Gastrocnemius medialis (tissue), 4 donors: ENCODE measurements at regions not wholly inside any gene's neighbourhood (a gene's known extent, or its start where the extent isn't known, plus 50 kb on each side); places are given as distances from the start of the nearest gene placed in this dataset.

Source experiments
- POLR2A ChIP-seq, 2 donors: fragments of 450-650 bp; IDR thresholded peaks; one replicate each; pipeline ENCODE4 v1.6.1; 2017; ENCODE audit warnings: antibody characterized with exemption in 2 of 2, mild to moderate bottlenecking in 2 of 2, moderate library complexity in 2 of 2
- TF ChIP-seq, protein P1 (sequence below), 5 experiments: fragments of 450-650 bp in 3 of 5; fragments of 200-600 bp in 2 of 5; sonication (generic) in 2 of 5; IDR thresholded peaks in 4 of 5; conservative IDR thresholded peaks in 1 of 5; 1 replicate in 4 of 5; 2 replicates in 1 of 5; pipeline ENCODE4 v1.5.1; 2016 to 2019; ENCODE audit warnings: antibody characterized with exemption in 5 of 5, mild to moderate bottlenecking in 3 of 5, moderate library complexity in 3 of 5

DNA sequence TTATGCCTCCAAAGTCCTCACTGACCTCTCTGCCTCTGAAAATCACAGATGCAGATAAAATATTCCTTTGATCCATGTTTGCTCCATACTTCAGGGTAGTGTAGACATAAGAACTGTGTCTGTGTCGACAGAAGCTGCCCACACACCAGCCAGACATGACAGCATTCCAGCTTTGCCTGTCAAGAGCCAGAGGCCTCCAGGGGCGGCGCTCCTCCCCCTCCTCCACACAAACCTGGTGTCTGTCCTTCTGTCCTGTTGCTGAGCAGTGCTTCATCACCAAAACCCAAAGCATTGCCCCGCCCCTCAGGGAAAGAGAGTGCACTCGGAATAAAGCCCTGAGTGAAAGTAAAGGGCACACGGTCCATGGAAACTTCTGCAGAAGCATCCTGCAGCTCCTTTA is 379.4 kb downstream of the FBXW7 start:
- TF ChIP-seq, protein P1, sequence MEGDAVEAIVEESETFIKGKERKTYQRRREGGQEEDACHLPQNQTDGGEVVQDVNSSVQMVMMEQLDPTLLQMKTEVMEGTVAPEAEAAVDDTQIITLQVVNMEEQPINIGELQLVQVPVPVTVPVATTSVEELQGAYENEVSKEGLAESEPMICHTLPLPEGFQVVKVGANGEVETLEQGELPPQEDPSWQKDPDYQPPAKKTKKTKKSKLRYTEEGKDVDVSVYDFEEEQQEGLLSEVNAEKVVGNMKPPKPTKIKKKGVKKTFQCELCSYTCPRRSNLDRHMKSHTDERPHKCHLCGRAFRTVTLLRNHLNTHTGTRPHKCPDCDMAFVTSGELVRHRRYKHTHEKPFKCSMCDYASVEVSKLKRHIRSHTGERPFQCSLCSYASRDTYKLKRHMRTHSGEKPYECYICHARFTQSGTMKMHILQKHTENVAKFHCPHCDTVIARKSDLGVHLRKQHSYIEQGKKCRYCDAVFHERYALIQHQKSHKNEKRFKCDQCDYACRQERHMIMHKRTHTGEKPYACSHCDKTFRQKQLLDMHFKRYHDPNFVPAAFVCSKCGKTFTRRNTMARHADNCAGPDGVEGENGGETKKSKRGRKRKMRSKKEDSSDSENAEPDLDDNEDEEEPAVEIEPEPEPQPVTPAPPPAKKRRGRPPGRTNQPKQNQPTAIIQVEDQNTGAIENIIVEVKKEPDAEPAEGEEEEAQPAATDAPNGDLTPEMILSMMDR (IDR thresholded peaks at IDR 0.05 in 4 of 5, conservative IDR thresholded peaks at IDR 0.05 in 1 of 5), result no peak
- TF ChIP-seq POLR2A (IDR thresholded peaks at IDR 0.05), result no peak
